B cell (primary cell): ENCODE measurements at regions not wholly inside any gene's neighbourhood (a gene's known extent, or its start where the extent isn't known, plus 50 kb on each side); places are given as distances from the start of the nearest gene placed in this dataset.

Experiments used
- ATAC-seq: fragments of 200-7000 bp; cut with Tn5 transposase; one replicate; pipeline ENCODE4 v1.10.0; 2021; ENCODE audit warnings: low read depth, mild to moderate bottlenecking, moderate number of reproducible peaks, moderate library complexity
- CTCF ChIA-PET: fragments of 350-600 bp; sonication (Branson Sonifier 250); formaldehyde crosslinking; loops from one replicate; lab custom pipeline; 2021; ENCODE audit warnings: antibody characterized with exemption, inconsistent platforms; lab: Charles Lee
- POLR2A ChIA-PET: fragments of 350-600 bp; sonication (Branson Sonifier 250); formaldehyde crosslinking; loops from one replicate; lab custom pipeline; 2021; ENCODE audit warnings: antibody characterized with exemption; lab: Charles Lee
- DNase-seq: peaks from one replicate; pipeline ENCODE4 v3.0.0; 2013
- H2AFZ ChIP-seq: 2 replicates; pipeline ENCODE4 v1.6.1; 2012; ENCODE audit warnings: mild to moderate bottlenecking, low read depth, low read length; ENCODE audit not compliant: insufficient read depth, poor library complexity, severe bottlenecking
- H3K27ac ChIP-seq, 2 donors: 1 replicate in 1 of 2; 2 replicates in 1 of 2; pipeline ENCODE4 v1.5.1; 2012 to 2013; ENCODE audit warnings: low read length in 2 of 2, mild to moderate bottlenecking in 2 of 2, moderate library complexity in 1 of 2
- H3K27me3 ChIP-seq, 4 experiments: fragments of 200-600 bp in 1 of 4; sonication (generic) in 1 of 4; replicated peaks in 1 of 4; 1 replicate in 2 of 4; 2 replicates in 2 of 4; pipeline versions ENCODE4 v1.6.1 to v1.7.0; 2013 to 2016; ENCODE audit warnings: low read length in 3 of 4, mild to moderate bottlenecking in 2 of 4, mixed read lengths in 1 of 4, moderate library complexity in 1 of 4; ENCODE audit not compliant: insufficient read depth in 4 of 4, control insufficient read depth in 3 of 4; ENCODE audit errors: control extremely low read depth in 1 of 4
- H3K36me3 ChIP-seq, 2 experiments: replicated peaks in 1 of 2; 1 replicate in 1 of 2; 2 replicates in 1 of 2; pipeline versions ENCODE4 v1.6.1 to v1.7.1; 2013; ENCODE audit warnings: low read length in 1 of 2; ENCODE audit not compliant: insufficient read depth in 2 of 2, control insufficient read depth in 1 of 2; ENCODE audit errors: control extremely low read depth in 1 of 2, extremely low read depth in 1 of 2
- H3K4me1 ChIP-seq, 2 donors: fragments of 200-600 bp in 1 of 2; sonication (generic) in 1 of 2; 1 replicate in 1 of 2; 2 replicates in 1 of 2; pipeline versions ENCODE4 v1.5.1 to v1.6.1; 2013 to 2017; ENCODE audit warnings: low read length in 2 of 2; ENCODE audit not compliant: control insufficient read depth in 2 of 2, insufficient read depth in 2 of 2
- H3K4me2 ChIP-seq: replicated peaks from 2 replicates; pipeline ENCODE3; 2012; ENCODE audit warnings: mild to moderate bottlenecking, low read depth, low read length; ENCODE audit not compliant: poor library complexity, severe bottlenecking
- H3K4me3 ChIP-seq, 5 experiments: fragments of 200-600 bp in 1 of 5; sonication (generic) in 1 of 5; 1 replicate in 3 of 5; 2 replicates in 2 of 5; pipeline versions ENCODE4 v1.5.1 to v1.7.0; 2011 to 2016; ENCODE audit warnings: low read length in 4 of 5, mild to moderate bottlenecking in 4 of 5, low read depth in 2 of 5, control low read depth in 1 of 5, moderate library complexity in 1 of 5; ENCODE audit not compliant: insufficient read depth in 1 of 5; ENCODE audit errors: control extremely low read depth in 1 of 5, extremely low read depth in 1 of 5
- H3K79me2 ChIP-seq: fragments of 200-600 bp; sonication (generic); one replicate; pipeline ENCODE4 v1.6.0; 2016; ENCODE audit warnings: low read length; ENCODE audit not compliant: control insufficient read depth, insufficient read depth
- H3K9ac ChIP-seq: fragments of 200-600 bp; sonication (generic); 2 replicates; pipeline ENCODE4 v1.6.1; 2017; ENCODE audit warnings: mild to moderate bottlenecking, low read length, moderate library complexity
- H3K9me3 ChIP-seq, 3 donors: one replicate each; pipeline versions ENCODE4 v1.6.1 to v1.7.1; 2013; ENCODE audit warnings: low read length in 2 of 3; ENCODE audit not compliant: control insufficient read depth in 2 of 3, insufficient read depth in 1 of 3; ENCODE audit errors: control extremely low read depth in 1 of 3
- H4K20me1 ChIP-seq: 2 replicates; pipeline ENCODE4 v1.6.0; 2012; ENCODE audit warnings: mild to moderate bottlenecking, low read length; ENCODE audit not compliant: insufficient read depth, control insufficient read depth, poor library complexity, severe bottlenecking
- H3K27ac Mint-ChIP-seq: one replicate; pipeline ENCODE4 v1.8.0; 2021; ENCODE audit warnings: mixed read lengths
- H3K27me3 Mint-ChIP-seq: one replicate; pipeline ENCODE4 v1.8.0; 2021; ENCODE audit warnings: mixed read lengths
- H3K4me1 Mint-ChIP-seq: one replicate; pipeline ENCODE4 v1.8.0; 2021; ENCODE audit warnings: mixed read lengths
- H3K4me3 Mint-ChIP-seq: one replicate; pipeline ENCODE4 v1.8.0; 2021; ENCODE audit warnings: mixed read lengths
- H3K9me3 Mint-ChIP-seq: one replicate; pipeline ENCODE4 v1.8.0; 2022; ENCODE audit warnings: mixed read lengths; ENCODE audit not compliant: insufficient read depth
- CTCF ChIP-seq: fragments of 200-600 bp; IDR thresholded peaks from one replicate; pipeline ENCODE4 v1.8.0; 2022; ENCODE audit warnings: antibody characterized with exemption, mild to moderate bottlenecking
- EZH2 ChIP-seq: IDR thresholded peaks from 2 replicates; pipeline ENCODE4 v1.6.1; 2012; ENCODE audit warnings: borderline replicate concordance, low read depth, mild to moderate bottlenecking, moderate library complexity, low read length; ENCODE audit not compliant: insufficient read depth, poor library complexity, severe bottlenecking
- WGBS: methylation state at CpG from one replicate; pipeline ENCODE4 v1.1.5; 2013; ENCODE audit warnings: missing lambda C conversion rate; ENCODE audit not compliant: insufficient coverage; 5-methylcytosine and 5-hydroxymethylcytosine counted together
- intact Hi-C: fragments of 100-400 bp; cut with micrococcal nuclease; formaldehyde crosslinking; loops from one replicate; pipeline ENCODE4 v1.10.0; 2022

GRCh38 chr21:17422931-17423330 lies 89.9 kb upstream of the CXADR start:
- DNase-seq: no peak
- H3K9me3 ChIP-seq: peaks cover 0 to 3% (median 0%) of the 10 kb centered on the region in 3 donors
- no peaks in the 10 kb centered on the region for H3K79me2 ChIP-seq
- Mint-ChIP-seq H3K27me3 (peaks cover 3% of the 10 kb centered on the region), H3K27ac (no peak overlapping the region), H3K4me3 (no peak overlapping the region), H3K9me3 (peaks cover 3% of the 10 kb centered on the region), H3K4me1 (no peaks in the 10 kb centered on the region)
- no peaks in the 10 kb centered on the region for H4K20me1 ChIP-seq
- WGBS: 63% methylated on average over 1 of the region's 2 CpGs
- no peaks in the 10 kb centered on the region for H3K27me3 ChIP-seq
- no peaks in the 10 kb centered on the region for H3K36me3 ChIP-seq
- no peak overlapping the region for H2AFZ ChIP-seq
- ChIA-PET POLR2A (no interaction called here), CTCF (no interaction called here)
- intact Hi-C loops: no loop called here
- TF ChIP-seq CTCF (no peak), EZH2 (no peak)
- no peak overlapping the region for H3K9ac ChIP-seq
- H3K4me2 ChIP-seq: no peak overlapping the region
- no peak overlapping the region for H3K4me3 ChIP-seq
- ATAC-seq: no peak
- H3K4me1 ChIP-seq: no peaks in the 10 kb centered on the region
- H3K27ac ChIP-seq: no peak overlapping the region

GRCh38 chr21:17427157-17427556 lies 85.7 kb upstream of the CXADR start:
- Mint-ChIP-seq H3K27ac (no peak overlapping the region), H3K27me3 (peaks cover 7% of the 10 kb centered on the region), H3K4me3 (no peak overlapping the region), H3K9me3 (peaks cover 7% of the 10 kb centered on the region), H3K4me1 (peaks cover 3% of the 10 kb centered on the region)
- DNase-seq (no peak), ATAC-seq (no peak)
- no CpG with 5 or more reads among the region's 7 CpGs for WGBS
- Histone ChIP-seq H3K36me3 (no peaks in the 10 kb centered on the region), H3K79me2 (no peaks in the 10 kb centered on the region), H3K27ac (no peak overlapping the region), H4K20me1 (no peaks in the 10 kb centered on the region), H3K4me2 (no peak overlapping the region), H3K9ac (no peak overlapping the region), H3K27me3 (no peaks in the 10 kb centered on the region), H3K4me3 (no peak overlapping the region), H3K9me3 (peaks cover 0 to 8% (median 0%) of the 10 kb centered on the region in 3 donors), H3K4me1 (no peaks in the 10 kb centered on the region), H2AFZ (no peak overlapping the region)
- TF ChIP-seq CTCF (no peak), EZH2 (no peak)
- ChIA-PET POLR2A (no interaction called here), CTCF (no interaction called here)
- intact Hi-C loops: no loop called here
